ENCODE measurements at regions not wholly inside any gene's neighbourhood (a gene's known extent, or its start where the extent isn't known, plus 50 kb on each side); places are given as distances from the start of the nearest gene placed in this dataset.

DNA sequence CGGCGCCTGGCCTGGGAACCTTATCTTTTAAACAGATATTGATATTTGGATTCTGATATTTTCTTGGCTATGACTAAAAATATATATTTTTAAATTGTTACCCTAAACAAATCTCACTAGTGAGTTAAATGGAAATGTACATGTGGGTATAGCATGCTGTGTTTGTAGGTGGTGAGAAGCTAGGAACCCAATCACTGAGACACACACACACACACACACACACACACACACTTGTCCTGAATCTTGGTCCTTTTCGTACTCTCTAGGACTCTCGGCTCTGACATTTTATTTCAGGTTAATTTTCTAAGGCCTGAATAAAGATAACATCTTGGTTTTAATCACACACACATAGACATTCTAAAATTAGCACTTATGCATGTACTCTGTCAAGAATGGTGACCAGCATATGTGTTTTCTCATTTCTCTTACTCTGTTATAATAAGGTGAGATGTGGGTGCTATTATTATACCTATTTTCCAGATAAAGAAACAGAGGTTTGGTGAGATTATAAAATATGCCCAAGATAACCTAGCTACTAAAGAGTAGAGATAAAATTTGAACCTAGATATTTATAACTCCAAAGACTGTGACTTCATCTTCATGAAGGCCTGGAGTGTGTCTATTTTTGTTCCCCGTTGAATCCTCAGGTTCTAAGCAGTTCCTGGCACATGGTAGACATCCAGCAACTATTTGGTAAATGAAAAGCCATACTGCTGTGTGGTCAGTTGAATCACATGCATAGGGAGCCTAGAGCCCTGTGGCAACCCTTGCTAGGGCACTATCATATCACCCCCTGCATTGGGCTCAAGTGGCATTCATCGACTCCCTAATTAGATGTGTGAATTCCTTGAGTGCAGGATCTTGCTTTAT lies 85.0 kb upstream of the RAB3GAP2 start:
- DNase-seq (ENCODE audit: low read depth): no peak

DNA sequence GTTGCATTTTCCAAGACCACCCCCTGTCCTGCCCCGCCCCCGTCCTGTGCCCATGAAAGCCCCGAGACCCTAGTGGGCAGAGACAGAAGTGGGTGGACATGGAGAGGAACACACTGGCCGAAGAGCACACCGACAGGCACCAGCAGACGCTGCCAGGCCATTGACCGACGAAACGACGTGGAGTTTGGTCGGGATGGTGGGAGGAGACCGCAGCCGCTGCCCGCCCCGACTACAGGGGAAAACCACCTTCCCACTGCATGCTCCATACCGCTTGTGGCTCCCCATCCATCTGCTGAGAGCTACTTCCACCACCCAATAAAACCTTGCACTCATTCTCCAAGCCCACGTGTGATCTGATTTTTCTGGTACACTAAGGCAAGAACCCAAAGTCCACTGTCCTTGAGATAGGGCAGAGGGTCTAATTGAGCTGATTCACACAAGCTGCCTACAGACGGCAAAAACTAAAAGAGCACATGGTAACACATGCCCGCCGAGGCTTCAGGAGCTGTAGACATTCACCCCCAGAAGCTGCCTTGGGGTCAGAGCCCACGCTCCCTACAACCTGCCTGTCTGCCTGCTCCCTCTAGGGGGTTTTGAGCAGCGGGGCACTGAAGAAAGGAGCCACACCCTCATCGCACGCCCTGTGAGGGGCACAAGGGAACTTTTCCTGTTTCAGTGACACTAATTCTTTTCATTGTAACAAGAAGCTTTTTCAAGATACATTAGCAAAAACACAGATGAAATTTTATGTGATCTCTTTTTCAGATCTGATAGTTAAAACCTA lies 81.2 kb upstream of the RAB3GAP2 start:
- DNase-seq (ENCODE audit: low read depth): no peak

DNA sequence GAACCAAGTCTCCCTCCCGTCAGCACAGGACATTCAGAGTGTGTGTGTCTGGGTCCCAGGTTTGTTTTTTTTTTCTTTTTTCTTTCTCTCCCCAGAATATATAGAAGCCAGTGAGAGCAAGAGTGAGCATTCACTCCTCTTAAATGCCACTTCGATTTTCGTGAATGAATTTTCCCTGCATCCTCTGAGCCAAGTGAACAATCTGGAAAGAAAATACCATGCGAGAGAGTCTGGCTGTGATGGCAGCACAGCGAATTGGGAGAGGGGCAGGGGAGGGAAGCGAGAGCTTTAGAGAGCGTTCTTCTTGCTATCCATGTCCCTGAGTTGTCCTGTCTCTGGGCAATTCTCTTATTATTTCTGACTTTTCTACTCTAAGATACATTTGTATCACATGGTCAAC lies 76.0 kb upstream of the RAB3GAP2 start:
- no peak for DNase-seq (ENCODE audit: low read depth)

DNA sequence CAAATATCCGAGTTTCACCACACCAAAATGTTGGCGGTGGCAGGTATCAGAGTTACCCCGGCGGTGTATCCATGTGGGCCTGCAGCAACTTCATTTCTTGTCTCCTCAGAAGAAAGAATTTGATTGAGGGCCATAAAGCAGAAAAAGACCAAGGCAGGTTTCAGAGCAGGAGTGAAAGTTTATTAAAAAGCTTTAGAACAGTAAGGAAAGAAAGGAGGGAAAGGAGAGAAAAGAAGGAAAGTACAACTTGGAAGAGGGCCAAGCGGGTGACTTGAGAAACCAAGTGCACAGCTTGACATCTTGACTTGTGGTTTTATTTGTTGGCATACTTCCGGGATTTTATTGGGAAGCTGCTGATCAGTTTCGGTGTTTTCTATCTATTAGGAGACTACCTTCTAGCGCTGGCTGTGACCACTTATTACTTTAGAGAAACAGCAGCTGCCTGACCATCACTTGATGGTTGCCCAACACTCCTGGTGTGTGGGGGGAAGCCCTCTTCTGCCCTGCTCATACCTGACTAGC lies 75.5 kb upstream of the RAB3GAP2 start:
- DNase-seq (ENCODE audit: low read depth): no peak

DNA sequence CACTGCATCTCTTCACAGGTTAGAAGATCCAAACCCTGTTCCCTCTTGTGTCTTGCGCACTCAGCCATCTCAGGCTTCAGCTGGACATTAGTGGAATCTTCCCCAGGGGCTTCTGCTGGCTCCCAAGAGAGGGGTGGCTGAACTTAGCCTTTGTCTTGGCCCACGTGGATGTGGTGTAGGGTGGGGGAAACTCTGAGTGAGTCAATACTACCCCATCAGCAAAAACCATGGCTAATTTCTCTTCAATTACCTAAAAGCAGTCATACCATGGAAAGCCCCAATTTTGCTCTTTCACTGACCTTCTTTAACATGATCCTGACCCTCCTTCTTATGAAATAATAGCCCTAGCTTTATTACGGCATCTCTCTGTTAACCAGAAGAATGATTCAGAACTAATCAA lies 72.5 kb upstream of the RAB3GAP2 start:
- no peak for DNase-seq (ENCODE audit: low read depth)

DNA sequence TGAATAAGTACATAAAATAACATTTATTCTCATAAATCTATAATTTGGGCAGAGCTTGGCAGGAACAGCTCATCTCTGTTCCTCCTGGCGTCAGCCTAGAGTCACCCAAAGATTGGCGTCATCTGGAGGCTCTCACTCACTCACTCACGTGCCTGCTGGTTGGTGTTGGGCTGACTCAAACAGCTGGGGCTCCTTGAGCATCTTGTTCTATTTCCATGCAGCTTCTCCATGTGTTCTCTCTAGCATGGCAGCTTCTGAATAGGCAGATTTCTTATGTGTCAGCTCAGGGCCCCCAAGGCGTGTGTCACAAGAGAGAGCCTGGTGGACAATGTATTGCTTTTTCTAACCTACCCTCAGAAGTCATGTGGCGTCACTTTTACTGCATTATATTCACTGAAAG lies 70.6 kb upstream of the RAB3GAP2 start:
- no peak for DNase-seq (ENCODE audit: low read depth)

DNA sequence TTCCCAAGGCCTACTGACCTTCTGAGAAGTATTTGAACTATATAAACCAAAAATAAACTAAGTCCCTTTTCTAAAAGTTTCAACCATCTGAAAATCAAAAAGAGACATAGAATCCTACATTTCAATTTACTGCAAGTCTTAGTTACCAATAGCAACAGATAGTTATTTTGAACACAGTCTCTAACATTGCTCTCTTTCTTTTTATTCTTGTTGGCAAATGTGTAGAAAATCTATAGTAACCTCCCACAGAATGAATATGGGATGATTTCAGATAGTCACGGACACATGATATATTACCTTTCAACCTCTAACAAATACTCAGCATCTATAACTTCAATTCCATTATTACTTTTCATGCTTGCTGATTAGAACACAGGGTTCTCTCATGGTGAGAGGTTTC lies 68.9 kb upstream of the RAB3GAP2 start:
- DNase-seq (ENCODE audit: low read depth): no peak

DNA sequence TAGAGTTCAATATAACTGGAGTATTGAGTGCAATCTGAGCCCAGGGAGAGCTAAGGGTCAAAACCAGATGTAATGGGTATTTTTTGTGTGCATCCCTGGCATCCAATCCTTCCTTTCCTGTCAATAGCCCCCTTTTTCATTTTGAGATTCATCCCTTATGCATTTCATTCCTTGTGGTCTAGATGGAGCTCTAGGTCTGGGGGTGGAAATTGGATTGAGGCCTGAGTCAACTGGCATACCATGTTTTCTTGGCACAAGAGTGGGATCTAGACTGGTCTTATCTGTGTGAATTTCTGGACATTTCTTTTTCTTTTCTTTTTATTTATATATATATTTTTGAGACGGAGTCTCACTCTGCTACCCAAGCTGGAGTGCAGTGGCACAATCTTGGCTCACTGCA lies 67.3 kb upstream of the RAB3GAP2 start:
- DNase-seq (ENCODE audit: low read depth): no peak

DNA sequence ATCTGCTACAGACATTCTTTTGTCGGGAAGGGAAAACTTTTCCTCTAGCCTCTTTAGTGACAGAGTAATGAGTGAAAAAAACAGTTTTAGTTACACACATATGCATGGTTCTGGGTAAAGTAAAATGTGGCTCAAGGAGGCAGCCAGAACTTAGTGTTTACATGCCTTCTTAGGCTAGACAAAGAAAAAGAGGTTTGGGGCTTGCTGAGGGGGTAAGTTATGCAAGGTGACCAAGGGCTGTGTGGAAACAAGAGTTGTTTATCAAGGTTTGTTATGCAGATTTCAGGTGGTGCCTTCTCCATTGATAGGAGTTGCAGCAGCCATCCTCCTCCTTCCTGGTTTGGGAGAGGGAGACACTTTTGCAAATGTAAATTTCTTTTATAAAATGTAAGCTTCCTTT lies 66.5 kb upstream of the RAB3GAP2 start:
- DNase-seq (ENCODE audit: low read depth): no peak

DNA sequence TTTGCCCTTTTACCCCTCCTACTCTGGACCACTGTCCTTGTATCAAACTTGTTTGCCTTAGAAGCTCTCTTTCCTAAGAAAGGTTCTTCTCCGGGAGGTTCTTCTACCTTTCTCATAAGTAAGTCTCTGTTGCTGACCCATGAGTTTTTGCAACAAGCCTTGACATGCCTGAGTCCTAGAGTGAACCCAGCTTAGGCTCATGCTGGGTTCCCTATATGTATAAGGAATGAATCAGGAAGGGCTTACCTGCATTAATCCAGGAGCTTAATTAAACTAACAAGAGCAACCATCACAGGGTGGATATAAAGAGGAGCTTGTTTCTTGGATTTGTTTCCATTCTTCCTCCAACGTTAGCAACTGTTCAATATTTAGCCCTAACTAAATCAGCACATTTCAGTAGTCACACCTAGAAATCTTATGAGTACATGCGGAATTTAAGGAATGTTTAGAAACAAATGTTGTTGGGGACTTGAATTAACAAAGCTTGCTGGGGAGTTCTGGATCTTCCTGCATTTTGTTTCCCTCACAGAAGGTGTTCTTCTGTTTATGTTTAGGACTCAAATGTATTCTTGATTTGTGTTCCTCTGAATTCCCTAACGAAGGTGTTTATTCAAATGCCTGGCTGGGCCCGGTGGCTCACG lies 64.3 kb upstream of the RAB3GAP2 start:
- DNase-seq (ENCODE audit: low read depth): no peak

DNA sequence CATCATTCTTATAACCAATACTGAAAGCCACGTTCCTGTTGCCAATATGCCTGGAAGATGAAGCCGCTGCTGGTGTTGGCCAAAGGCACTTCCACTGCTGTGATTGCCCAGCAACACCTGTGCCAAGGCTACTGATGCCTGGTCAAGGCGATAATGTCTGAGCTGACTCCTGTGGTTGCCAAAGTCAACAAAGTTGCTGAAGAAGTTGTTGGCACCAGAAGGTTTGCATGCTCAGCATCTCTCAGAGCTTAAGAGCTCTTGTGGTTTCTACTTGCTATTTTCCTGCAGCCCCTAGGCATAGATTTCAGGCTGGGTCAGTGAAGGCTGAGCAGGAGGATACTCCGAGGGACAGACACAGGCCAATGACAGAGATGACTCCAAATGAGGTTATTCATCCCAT lies 63.4 kb upstream of the RAB3GAP2 start:
- DNase-seq (ENCODE audit: low read depth): no peak

DNA sequence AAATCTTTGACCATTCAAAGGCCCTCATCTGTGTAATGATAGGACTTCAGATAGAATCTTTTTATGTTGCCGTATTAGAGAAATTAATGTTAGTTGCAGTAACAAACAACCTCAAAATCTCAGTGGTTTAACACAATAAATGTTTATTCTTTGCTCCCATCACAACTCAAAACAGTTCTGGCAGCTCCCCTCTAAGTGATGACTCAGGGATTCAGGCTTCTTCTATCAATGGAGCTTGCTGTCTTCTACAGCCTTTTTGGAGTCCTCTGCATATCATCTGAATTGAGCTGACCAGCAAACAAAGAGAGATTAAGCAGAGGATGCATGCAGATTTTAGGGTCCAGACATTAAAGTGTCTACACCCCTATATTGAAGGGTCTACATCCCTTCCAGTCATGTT lies 59.1 kb upstream of the RAB3GAP2 start:
- DNase-seq (ENCODE audit: low read depth): no peak

DNA sequence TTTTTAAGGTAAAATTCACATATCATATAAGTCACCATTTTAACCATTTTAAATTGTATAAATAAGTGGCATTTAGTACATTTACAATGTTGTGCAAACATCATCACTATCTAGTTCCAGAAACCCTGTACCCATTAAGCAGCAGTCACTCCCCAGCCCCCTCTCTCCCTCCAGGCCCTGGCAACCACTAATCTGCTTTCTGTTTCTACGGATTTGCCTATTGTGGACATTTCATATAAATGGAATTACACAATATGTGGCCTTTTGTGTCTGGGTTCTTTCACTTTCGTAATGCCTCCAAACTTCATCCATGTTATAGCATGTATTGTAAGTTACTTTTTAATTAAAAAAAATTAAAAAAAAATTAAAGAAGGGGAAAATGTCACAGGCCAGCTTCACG lies 58.0 kb upstream of the RAB3GAP2 start:
- no peak for DNase-seq (ENCODE audit: low read depth)

DNA sequence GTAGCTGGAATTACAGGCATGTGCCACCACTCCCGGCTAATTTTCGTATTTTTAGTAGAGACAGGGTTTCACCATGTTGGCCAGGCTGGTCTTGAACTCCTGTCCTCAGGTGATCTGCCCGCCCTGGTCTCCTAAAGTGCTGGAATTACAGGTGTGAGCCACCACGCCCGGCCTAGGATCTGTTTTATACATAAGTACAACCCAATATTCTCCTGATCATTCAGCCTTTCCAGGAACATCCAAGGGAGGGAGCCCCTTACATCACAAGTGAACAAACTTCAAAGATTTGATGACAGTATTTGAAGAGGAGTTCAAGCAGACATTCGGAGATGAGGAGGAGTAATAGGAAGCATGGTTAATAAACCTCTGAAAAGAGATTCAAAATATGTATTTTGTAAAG lies 54.9 kb upstream of the RAB3GAP2 start:
- no peak for DNase-seq (ENCODE audit: low read depth)

DNA sequence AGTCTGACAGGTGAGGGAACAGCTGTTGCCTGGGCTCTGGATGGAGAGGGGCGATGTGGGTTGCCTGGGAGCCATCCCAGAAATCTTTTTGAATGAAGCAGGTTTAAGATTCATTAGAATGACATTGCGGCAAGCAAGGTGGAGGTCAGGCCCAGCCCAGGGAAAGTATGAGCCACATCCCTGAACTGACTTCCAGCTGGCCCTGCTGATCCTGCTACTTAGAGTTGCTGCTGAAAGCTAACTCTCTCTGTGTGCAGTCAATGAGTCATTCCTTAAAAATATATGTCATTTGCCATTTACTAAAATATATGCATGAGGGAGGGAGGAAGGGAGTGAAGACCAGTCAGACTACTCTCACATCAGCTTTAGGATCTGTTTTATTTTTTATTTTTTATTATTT lies 54.3 kb upstream of the RAB3GAP2 start:
- DNase-seq (ENCODE audit: low read depth): no peak

DNA sequence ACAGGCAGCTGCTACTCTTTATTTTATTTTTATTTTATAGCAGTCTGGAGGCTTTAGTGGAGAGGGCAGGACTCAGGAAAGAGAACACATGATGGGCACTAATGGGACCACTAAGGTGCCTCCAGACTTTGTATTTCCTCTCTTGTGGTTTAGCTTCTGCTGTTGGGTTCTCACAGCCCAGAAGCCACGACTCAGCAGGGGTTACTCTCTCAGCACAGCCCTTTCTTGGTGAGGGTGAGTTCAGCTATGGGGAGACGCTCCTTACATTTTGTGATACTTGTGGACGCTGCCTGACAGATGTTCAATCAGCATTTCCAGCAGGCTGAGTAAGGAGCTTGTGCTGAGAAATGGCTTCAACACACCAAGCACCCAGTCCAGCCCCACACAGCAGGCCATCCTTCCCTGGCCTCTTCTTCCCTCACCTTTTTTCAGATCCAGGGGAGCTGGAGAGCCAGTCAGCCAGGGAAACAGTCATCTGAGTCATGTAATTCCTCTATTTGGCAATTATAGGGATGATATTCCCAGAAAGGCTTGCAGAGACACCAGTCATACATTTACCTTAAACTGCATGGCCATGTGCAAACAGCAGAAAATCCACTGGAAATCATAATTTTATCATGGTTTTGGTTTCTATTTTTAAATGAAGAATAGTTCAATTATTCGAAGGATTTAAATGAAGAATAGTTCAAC lies 53.2 kb upstream of the RAB3GAP2 start:
- no peak for DNase-seq (ENCODE audit: low read depth)

DNA sequence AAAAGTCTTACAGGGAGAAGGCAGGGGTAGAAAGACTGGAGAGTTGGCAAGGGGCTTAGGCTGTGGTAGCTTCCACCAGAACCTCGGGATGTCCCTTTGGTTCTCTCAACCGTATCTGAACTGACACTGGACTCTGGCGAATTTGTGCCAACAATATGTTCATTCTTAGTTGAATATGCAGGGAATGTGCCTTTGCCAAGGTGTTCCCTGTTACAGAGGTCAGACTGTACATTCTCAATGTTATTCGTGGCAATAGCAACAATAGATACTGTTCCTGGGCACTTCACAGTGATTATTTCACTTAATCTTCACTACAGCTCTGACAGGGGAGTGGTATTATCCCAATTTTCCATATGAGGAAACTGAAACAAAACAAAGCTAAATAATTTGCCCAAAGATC lies 51.5 kb upstream of the RAB3GAP2 start:
- DNase-seq (ENCODE audit: low read depth): no peak

DNA sequence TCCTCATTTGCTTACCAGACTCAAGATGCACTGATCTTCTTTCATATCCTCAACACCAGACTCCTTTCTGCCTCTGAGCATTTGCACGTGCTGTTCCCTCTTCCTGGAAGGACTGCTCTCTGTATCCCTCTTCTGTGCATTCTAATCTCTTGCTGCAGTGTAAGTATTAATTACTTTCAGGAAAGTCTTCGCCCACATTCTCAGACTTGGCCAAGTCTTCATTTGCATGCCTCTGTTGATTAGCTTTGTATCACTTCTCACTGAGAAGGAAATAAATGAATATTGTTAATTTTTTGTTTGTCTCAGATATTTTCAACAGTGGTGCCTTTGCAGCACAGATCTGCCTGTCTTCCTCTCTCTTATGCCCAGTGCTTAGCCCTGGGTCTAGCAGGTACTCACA lies 50.3 kb upstream of the RAB3GAP2 start:
- DNase-seq (ENCODE audit: low read depth): no peak
